Sigmoid colon (tissue), 4 donors: ENCODE measurements at regions not wholly inside any gene's neighbourhood (a gene's known extent, or its start where the extent isn't known, plus 50 kb on each side); places are given as distances from the start of the nearest gene placed in this dataset.

Source experiments
- CTCF ChIP-seq, 4 experiments: fragments of 450-650 bp in 3 of 4; fragments of 200-600 bp in 1 of 4; IDR thresholded peaks; one replicate each; pipeline ENCODE4 v1.5.1; 2016 to 2019; ENCODE audit warnings: antibody characterized with exemption in 4 of 4, mild to moderate bottlenecking in 3 of 4, moderate library complexity in 2 of 4
- EP300 ChIP-seq, 4 donors: sonication (generic); formaldehyde crosslinking; IDR thresholded peaks; one replicate each; pipeline ENCODE4 v1.6.1; 2017; ENCODE audit warnings: antibody characterized with exemption in 4 of 4
- POLR2A ChIP-seq, 2 donors: fragments of 450-650 bp; IDR thresholded peaks; one replicate each; pipeline ENCODE4 v1.6.1; 2016; ENCODE audit warnings: antibody characterized with exemption in 2 of 2, mild to moderate bottlenecking in 2 of 2, moderate library complexity in 2 of 2
- POLR2AphosphoS5 ChIP-seq, 4 donors: sonication (generic); formaldehyde crosslinking; IDR thresholded peaks; one replicate each; pipeline ENCODE4 v1.6.1; 2017; ENCODE audit warnings: antibody characterized with exemption in 4 of 4

- TF ChIP-seq POLR2AphosphoS5 (IDR thresholded peaks at IDR 0.05) = no peak
- no peak for TF ChIP-seq POLR2A (IDR thresholded peaks at IDR 0.05)
- no peak for TF ChIP-seq CTCF (IDR thresholded peaks at IDR 0.05)
- TF ChIP-seq EP300 (IDR thresholded peaks at IDR 0.05) = no peak
Measured at GRCh38 chr13:53217194-53217593, 188.6 kb downstream of the OLFM4 start.
